Activated CD4-positive, CD25-positive, alpha-beta regulatory T cell (primary cell): ENCODE measurements at regions not wholly inside any gene's neighbourhood (a gene's known extent, or its start where the extent isn't known, plus 50 kb on each side); places are given as distances from the start of the nearest gene placed in this dataset.

Source experiments
- DNase-seq, 4 experiments: peaks; one replicate each; lab custom pipeline; 2025; lab: John Stamatoyannopoulos, UW

DNA sequence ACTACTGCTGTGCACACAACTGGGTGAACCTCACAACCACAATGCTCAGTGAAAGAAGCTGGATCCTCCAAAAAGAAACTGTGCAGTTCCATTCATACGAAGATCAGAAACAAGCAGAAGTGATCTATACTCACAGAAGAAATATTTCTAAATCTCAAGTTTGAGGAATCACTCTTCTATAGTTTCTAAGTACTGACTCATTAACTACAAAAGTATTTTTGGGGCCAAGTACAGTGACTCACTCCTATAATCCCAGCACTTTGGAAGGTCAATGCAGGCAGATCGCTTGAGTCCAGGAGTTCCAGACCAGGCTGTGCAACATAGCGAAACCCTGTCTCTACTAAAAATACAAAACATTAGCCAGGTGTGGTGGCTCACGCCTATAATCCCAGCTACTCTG lies 51.3 kb upstream of the RELL1 start:
- DNase-seq: no peak
